ENCODE measurements at regions not wholly inside any gene's neighbourhood (a gene's known extent, or its start where the extent isn't known, plus 50 kb on each side); places are given as distances from the start of the nearest gene placed in this dataset.
"Not testable (repeated sequence)": the region's sequence is repeated elsewhere in the genome, so short reads cannot be mapped to it uniquely, and the experiment has no call there.

- no peak for DNase-seq
Measured at GRCh38 chr17:14522795-14523387, 222.0 kb downstream of the HS3ST3B1 start.

DNA sequence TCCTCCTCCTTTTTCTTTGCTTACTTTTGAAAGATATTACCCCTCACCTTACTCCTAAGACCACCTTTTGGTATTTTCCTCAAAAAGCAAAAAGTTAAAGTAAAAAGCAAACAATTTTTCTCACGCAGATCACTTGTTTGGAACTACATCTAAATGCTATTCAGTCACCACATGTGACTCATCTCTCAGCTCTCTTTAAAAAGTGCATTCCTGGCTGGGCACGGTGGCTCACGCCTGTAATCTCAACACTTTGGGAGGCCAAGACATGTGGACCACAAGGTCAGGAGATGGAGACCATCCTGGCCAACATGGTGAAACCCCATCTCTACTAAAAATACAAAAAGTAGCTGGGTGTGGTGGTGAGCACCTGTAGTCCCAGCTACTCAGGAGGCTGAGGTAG, 218.0 kb downstream of the HS3ST3B1 start:
- DNase-seq, result not testable (repeated sequence)

GRCh38 chr17:14514973-14515372, 214.1 kb downstream of the HS3ST3B1 start:
- no peak for DNase-seq

- no peak for DNase-seq
Measured at GRCh38 chr17:14513835-14514234, 213.0 kb downstream of the HS3ST3B1 start.

DNA sequence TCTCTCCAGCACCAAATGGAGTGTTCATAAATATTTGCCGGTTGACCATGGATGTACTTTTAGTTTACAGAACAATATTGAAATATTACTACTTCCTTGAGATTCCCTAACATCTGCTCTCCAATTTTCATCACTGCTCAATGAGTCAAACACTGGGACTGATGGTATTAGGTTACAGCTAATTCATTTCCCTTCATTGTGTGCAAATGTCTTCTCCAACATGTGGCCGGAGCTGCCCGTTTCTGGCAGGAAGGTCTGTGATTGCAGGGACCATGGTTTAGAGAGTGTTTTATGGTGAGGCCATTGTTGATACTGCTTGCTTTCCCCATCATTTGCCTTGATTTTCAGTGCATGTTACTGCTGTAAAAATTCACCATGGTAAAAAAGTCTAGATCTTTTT, 209.3 kb downstream of the HS3ST3B1 start:
- DNase-seq, result no peak

- no peak for DNase-seq
Measured at GRCh38 chr17:14508156-14508555, 207.3 kb downstream of the HS3ST3B1 start.

DNA sequence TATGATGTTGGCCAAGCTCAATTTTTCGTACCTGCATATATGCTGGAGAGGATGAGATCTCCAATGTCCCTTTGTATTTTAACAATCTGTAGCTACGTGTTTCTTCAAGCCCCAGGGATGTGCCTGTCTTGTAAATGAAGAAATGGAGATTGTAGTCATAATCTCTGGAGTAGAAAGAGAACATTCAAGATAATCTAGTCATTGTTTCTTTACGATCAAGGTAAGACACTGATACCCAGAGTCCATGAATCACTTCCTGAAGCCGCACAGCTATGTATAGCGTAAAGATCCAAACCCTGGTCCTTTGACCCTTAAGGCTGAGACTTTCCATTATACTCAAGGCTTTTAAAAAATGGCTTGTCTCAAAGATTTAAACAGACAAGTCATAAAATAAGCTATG, 205.5 kb downstream of the HS3ST3B1 start:
- DNase-seq, result no peak

GRCh38 chr17:14505606-14506005, 204.7 kb downstream of the HS3ST3B1 start:
- no peak for DNase-seq

DNA sequence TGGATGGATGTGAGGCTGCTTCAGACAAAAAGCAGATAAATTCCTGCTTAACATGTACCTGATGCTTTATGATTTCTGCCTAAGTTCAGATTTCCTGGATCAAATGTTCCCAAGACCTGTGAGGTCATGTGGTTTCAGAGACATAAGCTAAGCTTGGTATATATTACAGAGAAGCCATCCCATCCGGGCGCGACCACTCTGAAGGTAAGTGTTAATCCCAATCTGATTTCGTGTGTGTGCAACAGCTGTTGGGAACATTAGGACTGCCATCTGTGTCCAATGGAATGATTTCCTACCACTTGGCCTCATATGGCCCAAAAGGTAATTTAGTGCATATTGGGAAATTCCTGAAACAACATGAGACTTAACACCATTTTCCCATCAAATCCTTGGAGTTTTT, 199.1 kb downstream of the HS3ST3B1 start:
- no peak for DNase-seq

DNA sequence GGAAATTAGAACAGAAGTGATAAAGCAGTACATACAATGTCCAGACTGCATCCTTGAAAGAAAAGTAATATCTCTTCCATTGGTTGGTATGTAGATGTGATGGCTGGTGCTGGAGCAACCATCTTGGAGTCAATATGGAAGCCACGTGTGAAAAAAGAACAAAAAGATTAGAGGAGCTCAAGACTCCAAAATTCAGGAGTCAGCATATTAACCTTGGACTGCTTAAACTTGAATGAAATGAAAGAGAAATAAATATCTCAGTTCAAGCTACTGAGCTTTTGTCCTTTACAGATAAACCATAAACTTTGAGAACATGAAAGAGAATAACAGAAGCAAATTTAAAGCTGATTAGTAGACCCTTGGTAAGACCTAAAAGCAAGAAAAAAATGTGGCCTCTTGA, 197.9 kb downstream of the HS3ST3B1 start:
- no peak for DNase-seq

- no peak for DNase-seq
Measured at GRCh38 chr17:14494161-14494560, 193.3 kb downstream of the HS3ST3B1 start.

DNA sequence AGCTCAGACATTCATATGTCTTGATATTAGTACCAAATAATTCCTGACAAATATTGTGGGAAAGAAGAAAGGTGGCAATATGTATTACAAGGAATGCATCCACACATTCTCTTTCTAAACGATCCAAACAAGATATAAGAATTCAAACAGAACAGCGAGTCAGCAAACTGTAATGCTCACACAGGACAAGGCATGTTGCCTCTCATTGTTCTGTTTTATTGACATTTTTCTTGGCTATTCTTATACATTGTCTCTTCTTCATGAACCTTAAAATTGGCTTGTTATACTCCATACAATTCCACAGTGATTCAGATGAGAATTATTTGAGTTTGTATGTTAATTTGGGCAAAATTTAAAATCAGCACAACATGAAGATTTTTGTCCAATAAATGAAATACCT, 189.1 kb downstream of the HS3ST3B1 start:
- DNase-seq, result no peak

GRCh38 chr17:14488958-14489550, 188.2 kb downstream of the HS3ST3B1 start:
- no peak for DNase-seq

- no peak for DNase-seq
Measured at GRCh38 chr17:14487068-14487467, 186.2 kb downstream of the HS3ST3B1 start.

- no peak for DNase-seq
Measured at GRCh38 chr17:14482715-14483114, 181.8 kb downstream of the HS3ST3B1 start.

- DNase-seq, result no peak
Measured at GRCh38 chr17:14481664-14482063, 180.8 kb downstream of the HS3ST3B1 start.

DNA sequence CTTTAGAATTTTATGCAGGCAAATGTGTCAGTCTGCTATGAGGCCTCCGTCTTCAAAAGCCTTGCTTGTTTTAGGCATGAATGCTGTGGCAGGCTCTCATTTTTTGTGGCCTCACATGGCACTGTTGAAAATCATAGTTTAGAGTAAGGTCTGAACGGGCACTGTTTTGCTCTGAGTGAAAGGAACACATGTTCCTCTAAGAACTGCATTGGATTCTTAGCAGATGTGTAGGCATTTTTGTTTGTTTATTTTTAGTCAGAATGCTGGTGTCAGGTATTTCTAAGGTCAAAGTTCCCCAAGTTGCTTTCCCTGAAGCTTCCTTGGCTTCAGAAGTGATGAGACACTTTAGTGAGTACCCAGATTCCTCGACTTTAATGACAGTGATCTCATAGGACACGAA, 173.7 kb downstream of the HS3ST3B1 start:
- DNase-seq, result no peak

- DNase-seq, result no peak
Measured at GRCh38 chr17:14471052-14471451, 170.2 kb downstream of the HS3ST3B1 start.

DNA sequence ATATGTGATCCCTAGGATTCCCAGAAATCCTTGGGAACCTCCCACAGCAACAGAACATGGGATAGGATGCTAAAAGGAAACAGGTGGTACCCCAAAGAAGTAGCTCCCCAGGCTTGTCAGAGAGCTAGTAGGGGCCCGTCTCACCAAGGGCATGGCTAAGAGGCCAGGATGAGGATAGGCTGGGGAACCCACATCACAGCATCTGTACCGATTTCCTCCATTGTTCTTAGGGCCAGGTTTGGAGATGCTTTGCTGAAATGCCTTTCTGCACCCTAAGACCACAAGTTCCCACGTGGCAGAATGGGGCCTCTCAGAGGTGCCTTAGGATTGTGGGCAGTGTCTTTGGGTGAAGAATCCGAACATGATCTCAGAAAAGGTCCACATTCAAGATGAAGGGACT, 169.5 kb downstream of the HS3ST3B1 start:
- no peak for DNase-seq

DNA sequence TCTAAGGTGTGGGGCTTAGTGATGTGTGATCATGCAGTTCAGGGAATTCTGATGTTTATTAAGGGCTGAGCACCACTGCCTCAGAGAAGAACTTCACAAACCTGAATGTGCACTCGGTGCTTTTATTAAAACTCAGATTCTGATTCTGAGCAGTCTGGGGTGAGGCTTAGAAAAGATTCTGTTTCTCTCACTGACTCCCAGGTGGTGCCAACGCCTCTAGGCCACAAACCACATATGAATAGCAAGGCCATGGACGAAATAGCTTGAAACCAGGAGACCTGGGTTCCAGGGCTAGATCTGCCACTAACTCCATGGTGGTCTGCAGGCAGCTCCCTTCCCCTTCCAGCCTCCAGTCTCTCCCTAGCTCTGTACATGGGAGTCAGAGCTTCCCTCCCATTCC, 169.1 kb downstream of the HS3ST3B1 start:
- no peak for DNase-seq

- no peak for DNase-seq
Measured at GRCh38 chr17:14468858-14469257, 168.0 kb downstream of the HS3ST3B1 start.

DNA sequence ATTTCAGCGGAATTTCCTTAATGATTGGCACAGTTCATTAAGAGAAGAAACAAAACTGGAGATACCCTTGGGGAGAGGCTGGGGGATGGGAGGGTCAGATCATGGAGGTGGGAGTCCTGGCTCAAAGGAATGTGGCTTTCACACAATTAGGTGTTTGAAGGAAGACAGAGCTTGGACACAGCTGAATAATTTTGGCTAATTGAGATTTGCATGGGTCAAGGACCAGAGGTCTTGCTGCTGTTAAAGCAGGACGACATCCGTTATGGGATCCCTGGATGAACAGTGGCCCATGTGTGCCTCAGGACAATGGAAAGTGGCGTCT, 160.3 kb downstream of the HS3ST3B1 start:
- no peak for DNase-seq

- DNase-seq, result no peak
Measured at GRCh38 chr17:14460516-14461226, 159.8 kb downstream of the HS3ST3B1 start.

DNA sequence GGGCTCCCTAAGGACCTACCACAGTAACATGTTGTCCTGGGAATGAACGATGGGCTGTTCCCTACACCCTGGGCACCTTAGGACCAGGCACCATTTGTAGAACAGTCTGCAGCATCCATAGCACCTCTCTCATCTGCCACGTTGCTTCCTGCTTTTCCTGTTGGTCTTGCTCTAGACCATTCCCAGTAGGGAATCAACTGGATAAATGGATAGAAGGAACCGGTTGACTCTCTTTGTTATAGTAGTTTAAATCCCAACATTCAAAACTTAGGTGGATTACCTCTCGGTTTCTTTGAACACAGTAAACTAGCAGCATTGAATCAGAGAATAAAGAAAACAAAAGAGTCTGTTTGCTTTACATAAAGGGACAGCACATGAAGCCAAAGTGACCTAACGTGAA, 159.1 kb downstream of the HS3ST3B1 start:
- DNase-seq, result no peak

DNA sequence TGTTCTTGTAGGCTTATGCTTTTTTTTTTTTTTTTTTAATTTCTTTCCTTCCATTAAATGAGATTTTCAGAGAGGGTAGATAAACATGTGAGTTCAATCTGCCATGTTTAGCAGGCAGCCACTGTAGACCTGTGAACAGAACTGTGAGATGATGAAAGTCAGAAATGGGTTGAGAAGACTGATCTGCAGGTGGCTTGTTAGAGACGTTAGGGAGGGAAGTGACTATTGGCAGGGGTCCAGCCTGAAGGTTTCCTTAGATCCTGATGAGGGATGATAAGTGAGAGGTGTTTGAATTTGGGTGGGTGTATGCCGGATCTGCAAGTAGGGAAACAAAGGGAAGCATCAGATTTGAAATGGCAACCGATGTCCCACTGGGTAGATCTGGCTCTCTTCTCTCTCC, 157.8 kb downstream of the HS3ST3B1 start:
- DNase-seq, result no peak
